Stimulated activated naive CD8-positive, alpha-beta T cell treated with anti-CD3 and anti-CD28 coated beads, Interleukin-15, Interleukin-2, amounts not matched to agents 100 ng/mL and 50 ng/mL, for 24 hours (primary cell): ENCODE measurements at regions not wholly inside any gene's neighbourhood (a gene's known extent, or its start where the extent isn't known, plus 50 kb on each side); places are given as distances from the start of the nearest gene placed in this dataset.

Experiments used
- H3K27ac Mint-ChIP-seq: one replicate; pipeline ENCODE4 v1.8.0; 2021; ENCODE audit warnings: mild to moderate bottlenecking, mixed read lengths
- H3K27me3 Mint-ChIP-seq: one replicate; pipeline ENCODE4 v1.8.0; 2021; ENCODE audit warnings: mixed read lengths
- H3K36me3 Mint-ChIP-seq: one replicate; pipeline ENCODE4 v1.8.0; 2021; ENCODE audit warnings: low read depth, mixed read lengths
- H3K4me1 Mint-ChIP-seq: one replicate; pipeline ENCODE4 v1.8.0; 2021; ENCODE audit warnings: low read depth, mixed read lengths
- H3K4me3 Mint-ChIP-seq: one replicate; pipeline ENCODE4 v1.8.0; 2021; ENCODE audit warnings: mild to moderate bottlenecking, mixed read lengths
- H3K9me3 Mint-ChIP-seq: one replicate; pipeline ENCODE4 v1.8.0; 2021; ENCODE audit warnings: mixed read lengths

GRCh38 chr6:82083646-82084045 is 163.9 kb downstream of the IBTK start:
- Mint-ChIP-seq H3K4me1 (no peaks in the 10 kb centered on the region), H3K27ac (no peak overlapping the region), H3K4me3 (no peak overlapping the region), H3K36me3 (no peaks in the 10 kb centered on the region), H3K9me3 (no peaks in the 10 kb centered on the region), H3K27me3 (peaks cover 6% of the 10 kb centered on the region)

- no peaks in the 10 kb centered on the region for H3K9me3 Mint-ChIP-seq
- no peak overlapping the region for H3K27ac Mint-ChIP-seq
- no peaks in the 10 kb centered on the region for H3K36me3 Mint-ChIP-seq
- H3K27me3 Mint-ChIP-seq, result peaks cover 6% of the 10 kb centered on the region
- no peaks in the 10 kb centered on the region for H3K4me1 Mint-ChIP-seq
- H3K4me3 Mint-ChIP-seq, result no peak overlapping the region
Measured at GRCh38 chr6:82080767-82081166, 166.8 kb downstream of the IBTK start.

- Mint-ChIP-seq H3K36me3 (no peaks in the 10 kb centered on the region), H3K4me3 (no peak overlapping the region), H3K9me3 (no peaks in the 10 kb centered on the region), H3K4me1 (no peaks in the 10 kb centered on the region), H3K27ac (no peak overlapping the region), H3K27me3 (peaks cover 6% of the 10 kb centered on the region)
Measured at GRCh38 chr6:82078286-82078908, 169.1 kb downstream of the IBTK start.

- Mint-ChIP-seq H3K4me1 (no peaks in the 10 kb centered on the region), H3K4me3 (no peak overlapping the region), H3K27ac (no peak overlapping the region), H3K36me3 (no peaks in the 10 kb centered on the region), H3K9me3 (no peaks in the 10 kb centered on the region), H3K27me3 (peaks cover 6% of the 10 kb centered on the region)
Measured at GRCh38 chr6:82076916-82077315, 170.6 kb downstream of the IBTK start.

GRCh38 chr6:82074556-82074955 is 173.0 kb downstream of the IBTK start:
- no peaks in the 10 kb centered on the region for H3K4me1 Mint-ChIP-seq
- no peaks in the 10 kb centered on the region for H3K9me3 Mint-ChIP-seq
- H3K27ac Mint-ChIP-seq, result no peak overlapping the region
- H3K27me3 Mint-ChIP-seq, result peaks cover 2% of the 10 kb centered on the region
- no peaks in the 10 kb centered on the region for H3K36me3 Mint-ChIP-seq
- no peak overlapping the region for H3K4me3 Mint-ChIP-seq

GRCh38 chr6:82073484-82073883 is 174.1 kb downstream of the IBTK start:
- Mint-ChIP-seq H3K4me1 (no peaks in the 10 kb centered on the region), H3K27me3 (no peaks in the 10 kb centered on the region), H3K4me3 (no peak overlapping the region), H3K27ac (no peak overlapping the region), H3K36me3 (no peaks in the 10 kb centered on the region), H3K9me3 (no peaks in the 10 kb centered on the region)

- no peak overlapping the region for H3K4me3 Mint-ChIP-seq
- H3K27me3 Mint-ChIP-seq, result no peaks in the 10 kb centered on the region
- no peaks in the 10 kb centered on the region for H3K4me1 Mint-ChIP-seq
- no peaks in the 10 kb centered on the region for H3K9me3 Mint-ChIP-seq
- no peak overlapping the region for H3K27ac Mint-ChIP-seq
- no peaks in the 10 kb centered on the region for H3K36me3 Mint-ChIP-seq
Measured at GRCh38 chr6:82072751-82073150, 174.8 kb downstream of the IBTK start.

- H3K9me3 Mint-ChIP-seq, result no peaks in the 10 kb centered on the region
- no peak overlapping the region for H3K27ac Mint-ChIP-seq
Measured at GRCh38 chr6:82072121-82072521, 175.4 kb downstream of the IBTK start.

GRCh38 chr6:82068721-82069120 is 178.8 kb downstream of the IBTK start:
- H3K9me3 Mint-ChIP-seq, result no peaks in the 10 kb centered on the region
- no peak overlapping the region for H3K4me3 Mint-ChIP-seq
- H3K27me3 Mint-ChIP-seq, result no peaks in the 10 kb centered on the region
- H3K27ac Mint-ChIP-seq, result no peak overlapping the region
- H3K4me1 Mint-ChIP-seq, result no peaks in the 10 kb centered on the region
- no peaks in the 10 kb centered on the region for H3K36me3 Mint-ChIP-seq

More at GRCh38 chr6:82072121-82072521, 175.4 kb downstream of the IBTK start:
- no peaks in the 10 kb centered on the region for H3K4me1 Mint-ChIP-seq
- no peaks in the 10 kb centered on the region for H3K36me3 Mint-ChIP-seq
- H3K27me3 Mint-ChIP-seq, result no peaks in the 10 kb centered on the region
- H3K4me3 Mint-ChIP-seq, result no peak overlapping the region

- Mint-ChIP-seq H3K27me3 (no peaks in the 10 kb centered on the region), H3K4me3 (no peak overlapping the region), H3K4me1 (no peaks in the 10 kb centered on the region), H3K36me3 (no peaks in the 10 kb centered on the region), H3K9me3 (no peaks in the 10 kb centered on the region), H3K27ac (no peak overlapping the region)
Measured at GRCh38 chr6:82066991-82067411, 180.5 kb downstream of the IBTK start.

GRCh38 chr6:82066196-82066595 is 181.3 kb downstream of the IBTK start:
- no peaks in the 10 kb centered on the region for H3K9me3 Mint-ChIP-seq
- no peak overlapping the region for H3K27ac Mint-ChIP-seq
- H3K27me3 Mint-ChIP-seq, result no peaks in the 10 kb centered on the region
- no peaks in the 10 kb centered on the region for H3K4me1 Mint-ChIP-seq
- H3K36me3 Mint-ChIP-seq, result no peaks in the 10 kb centered on the region
- H3K4me3 Mint-ChIP-seq, result no peak overlapping the region

- Mint-ChIP-seq H3K4me1 (no peaks in the 10 kb centered on the region), H3K36me3 (no peaks in the 10 kb centered on the region), H3K27me3 (no peaks in the 10 kb centered on the region), H3K4me3 (no peak overlapping the region), H3K9me3 (no peaks in the 10 kb centered on the region), H3K27ac (no peak overlapping the region)
Measured at GRCh38 chr6:82063574-82063973, 184.0 kb downstream of the IBTK start.

- H3K4me1 Mint-ChIP-seq, result no peaks in the 10 kb centered on the region
- H3K9me3 Mint-ChIP-seq, result no peaks in the 10 kb centered on the region
- H3K27ac Mint-ChIP-seq, result no peak overlapping the region
- no peak overlapping the region for H3K4me3 Mint-ChIP-seq
- H3K27me3 Mint-ChIP-seq, result no peaks in the 10 kb centered on the region
- no peaks in the 10 kb centered on the region for H3K36me3 Mint-ChIP-seq
Measured at GRCh38 chr6:82062219-82062618, 185.3 kb downstream of the IBTK start.

GRCh38 chr6:82057846-82058554 is 189.5 kb downstream of the IBTK start:
- Mint-ChIP-seq H3K9me3 (no peaks in the 10 kb centered on the region), H3K36me3 (no peaks in the 10 kb centered on the region), H3K27me3 (peaks cover 3% of the 10 kb centered on the region), H3K4me3 (no peak overlapping the region), H3K27ac (no peak overlapping the region), H3K4me1 (no peaks in the 10 kb centered on the region)

- Mint-ChIP-seq H3K27me3 (peaks cover 3% of the 10 kb centered on the region), H3K27ac (no peak overlapping the region), H3K4me1 (no peaks in the 10 kb centered on the region), H3K36me3 (no peaks in the 10 kb centered on the region), H3K9me3 (no peaks in the 10 kb centered on the region), H3K4me3 (no peak overlapping the region)
Measured at GRCh38 chr6:82056567-82056966, 191.0 kb downstream of the IBTK start.
